IPS DF 6.9 (cell line): ENCODE measurements at regions not wholly inside any gene's neighbourhood (a gene's known extent, or its start where the extent isn't known, plus 50 kb on each side); places are given as distances from the start of the nearest gene placed in this dataset.

Source experiments
- DNase-seq: peaks from one replicate; pipeline ENCODE4 v3.0.0-alpha.2; 2013; ENCODE audit warnings: low read depth, low spot score
- H3K27ac ChIP-seq: one replicate; pipeline ENCODE4 v1.5.1; 2013; ENCODE audit warnings: low read length, control low read depth
- H3K27me3 ChIP-seq: 2 replicates; pipeline ENCODE4 v1.6.1; 2013; ENCODE audit warnings: mild to moderate bottlenecking, low read length; ENCODE audit not compliant: control insufficient read depth, insufficient read depth
- H3K36me3 ChIP-seq: 2 replicates; pipeline ENCODE4 v1.6.1; 2013; ENCODE audit warnings: low read length; ENCODE audit not compliant: control insufficient read depth, insufficient read depth
- H3K4me1 ChIP-seq: 2 replicates; pipeline ENCODE4 v1.6.1; 2013; ENCODE audit warnings: low read length; ENCODE audit not compliant: control insufficient read depth, insufficient read depth
- H3K4me3 ChIP-seq: 2 replicates; pipeline ENCODE4 v1.5.1; 2013; ENCODE audit warnings: mild to moderate bottlenecking, low read length
- H3K9me3 ChIP-seq: 2 replicates; pipeline ENCODE4 v1.6.1; 2013; ENCODE audit warnings: low read length, inconsistent platforms; ENCODE audit not compliant: control insufficient read depth, insufficient read depth
- WGBS: extraction: QIAGEN DNeasy Blood & Tissue Kit; methylation state at CpG from one replicate; pipeline ENCODE4 v1.1.7; 2013; ENCODE audit warnings: mixed read lengths, missing lambda C conversion rate; ENCODE audit not compliant: insufficient read length, insufficient coverage; 5-methylcytosine and 5-hydroxymethylcytosine counted together

- no peak for DNase-seq
- Histone ChIP-seq H3K27me3 (no peaks in the 10 kb centered on the region), H3K9me3 (no peaks in the 10 kb centered on the region), H3K27ac (no peak overlapping the region), H3K36me3 (no peaks in the 10 kb centered on the region), H3K4me3 (no peak overlapping the region), H3K4me1 (no peaks in the 10 kb centered on the region)
- WGBS, result no CpG with 5 or more reads among the region's 1 CpG
Observed at GRCh38 chr5:23316060-23316591, 191.3 kb upstream of the PRDM9 start.

DNA sequence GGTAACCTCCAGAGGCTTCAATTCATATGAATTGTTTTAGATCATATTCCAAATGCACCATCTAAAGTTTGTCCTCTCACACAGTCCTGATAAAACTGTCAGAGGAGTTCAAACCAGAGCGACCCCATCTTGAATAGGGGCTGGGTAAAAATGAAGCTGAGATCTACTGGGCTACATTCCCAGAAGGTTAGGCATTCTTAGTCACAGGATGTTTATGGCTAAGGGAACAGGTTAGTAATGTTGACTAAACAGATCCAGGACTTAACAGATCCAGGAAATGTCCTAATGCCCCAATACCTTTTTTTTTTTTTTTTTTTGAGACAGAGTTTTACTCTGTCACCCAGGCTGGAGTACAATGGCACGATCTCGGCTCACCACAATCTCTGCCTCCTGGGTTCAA is 192.6 kb upstream of the PRDM9 start:
- no peak for DNase-seq
- Histone ChIP-seq H3K4me1 (no peaks in the 10 kb centered on the region), H3K4me3 (no peak overlapping the region), H3K27me3 (no peaks in the 10 kb centered on the region), H3K36me3 (no peaks in the 10 kb centered on the region), H3K27ac (no peak overlapping the region), H3K9me3 (no peaks in the 10 kb centered on the region)
- no CpG with 5 or more reads among the region's 3 CpGs for WGBS

GRCh38 chr5:23305055-23305454 is 202.4 kb upstream of the PRDM9 start:
- WGBS, result no CpG with 5 or more reads among the region's 13 CpGs

GRCh38 chr5:23303836-23304235 is 203.6 kb upstream of the PRDM9 start:
- H3K9me3 ChIP-seq, result no peaks in the 10 kb centered on the region; the same call in 1 of the 2 replicates
- no peaks in the 10 kb centered on the region for H3K27me3 ChIP-seq
- H3K4me3 ChIP-seq, result no peak overlapping the region
- H3K4me1 ChIP-seq, result no peaks in the 10 kb centered on the region
- H3K27ac ChIP-seq, result no peak overlapping the region
- WGBS, result no CpG with 5 or more reads among the region's 18 CpGs
- no peak for DNase-seq
- no peaks in the 10 kb centered on the region for H3K36me3 ChIP-seq

More at GRCh38 chr5:23305055-23305454, 202.4 kb upstream of the PRDM9 start:
- H3K36me3 ChIP-seq, result no peaks in the 10 kb centered on the region
- no peaks in the 10 kb centered on the region for H3K27me3 ChIP-seq
- no peaks in the 10 kb centered on the region for H3K4me1 ChIP-seq
- H3K9me3 ChIP-seq, result no peaks in the 10 kb centered on the region; the same call in 1 of the 2 replicates
- no peak overlapping the region for H3K27ac ChIP-seq
- no peak for DNase-seq
- no peak overlapping the region for H3K4me3 ChIP-seq

- no peak overlapping the region for H3K4me3 ChIP-seq
- no peaks in the 10 kb centered on the region for H3K27me3 ChIP-seq
- H3K9me3 ChIP-seq, result no peaks in the 10 kb centered on the region; the same call in 1 of the 2 replicates
- no peaks in the 10 kb centered on the region for H3K36me3 ChIP-seq
- no peak for DNase-seq
- no peak overlapping the region for H3K27ac ChIP-seq
- no peaks in the 10 kb centered on the region for H3K4me1 ChIP-seq
- no CpG with 5 or more reads among the region's 6 CpGs for WGBS
Observed at GRCh38 chr5:23303435-23303834, 204.0 kb upstream of the PRDM9 start.

DNA sequence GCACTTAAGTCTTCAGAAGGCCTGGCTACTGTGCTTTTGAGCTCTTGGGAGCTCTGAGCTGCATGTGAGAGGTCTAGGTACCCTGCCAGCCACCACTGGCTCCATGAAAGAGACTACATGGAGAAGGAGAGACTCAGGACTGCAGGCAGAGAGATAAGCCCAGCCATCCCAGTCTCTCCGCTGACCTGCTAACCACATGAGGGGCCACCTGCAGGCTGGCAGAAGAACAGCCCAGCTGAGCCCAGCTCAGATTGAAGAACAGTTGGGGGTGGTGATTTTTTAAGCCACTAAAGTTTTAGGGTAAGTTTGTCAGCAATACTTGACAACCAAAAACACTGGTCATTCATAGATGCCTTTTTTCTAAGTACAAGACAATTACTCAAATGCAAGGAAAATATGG is 205.0 kb upstream of the PRDM9 start:
- Histone ChIP-seq H3K4me3 (no peak overlapping the region), H3K9me3 (no peaks in the 10 kb centered on the region; the same call in 1 of the 2 replicates), H3K27me3 (no peaks in the 10 kb centered on the region), H3K27ac (no peak overlapping the region), H3K36me3 (no peaks in the 10 kb centered on the region), H3K4me1 (no peaks in the 10 kb centered on the region)
- no CpG with 5 or more reads among the region's 1 CpG for WGBS
- no peak for DNase-seq

- H3K27ac ChIP-seq, result no peak overlapping the region
- no CpG with 5 or more reads among the region's 2 CpGs for WGBS
Observed at GRCh38 chr5:23289162-23289561, 218.2 kb upstream of the PRDM9 start.

GRCh38 chr5:23284656-23285055 is 222.8 kb upstream of the PRDM9 start:
- Histone ChIP-seq H3K9me3 (no peaks in the 10 kb centered on the region), H3K27ac (no peak overlapping the region), H3K4me3 (no peak overlapping the region), H3K27me3 (no peaks in the 10 kb centered on the region), H3K36me3 (no peaks in the 10 kb centered on the region), H3K4me1 (no peaks in the 10 kb centered on the region)
- DNase-seq, result no peak
- WGBS, result no CpG with 5 or more reads among the region's 2 CpGs

More at GRCh38 chr5:23289162-23289561, 218.2 kb upstream of the PRDM9 start:
- no peaks in the 10 kb centered on the region for H3K27me3 ChIP-seq
- no peak for DNase-seq
- H3K4me1 ChIP-seq, result no peaks in the 10 kb centered on the region
- H3K4me3 ChIP-seq, result no peak overlapping the region
- H3K36me3 ChIP-seq, result no peaks in the 10 kb centered on the region
- H3K9me3 ChIP-seq, result no peaks in the 10 kb centered on the region

DNA sequence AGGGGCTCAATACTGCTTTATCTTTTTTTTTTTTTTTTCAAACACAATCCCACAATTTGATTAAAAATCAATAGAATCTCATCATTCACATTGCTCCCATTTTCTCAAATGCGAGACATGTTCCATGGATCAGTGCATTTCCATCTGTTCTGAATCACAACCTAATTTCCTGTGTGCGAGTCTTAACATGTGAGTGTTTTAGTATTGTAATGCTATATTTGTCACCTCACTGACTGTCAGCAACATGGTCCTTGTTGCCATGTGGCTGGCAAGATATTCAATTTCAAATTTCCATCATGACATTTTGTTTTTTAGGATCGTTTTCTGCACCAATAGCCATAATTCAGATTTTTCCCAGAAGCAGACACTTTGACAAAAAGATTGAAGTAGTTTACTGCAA is 233.2 kb upstream of the PRDM9 start:
- Histone ChIP-seq H3K4me3 (no peak overlapping the region), H3K27me3 (no peaks in the 10 kb centered on the region), H3K4me1 (no peaks in the 10 kb centered on the region), H3K27ac (no peak overlapping the region), H3K36me3 (no peaks in the 10 kb centered on the region), H3K9me3 (no peaks in the 10 kb centered on the region)
- 100% methylated on average over 1 of the region's 3 CpGs for WGBS
- no peak for DNase-seq

- Histone ChIP-seq H3K9me3 (no peaks in the 10 kb centered on the region), H3K4me3 (no peak overlapping the region), H3K27ac (no peak overlapping the region), H3K27me3 (no peaks in the 10 kb centered on the region), H3K4me1 (no peaks in the 10 kb centered on the region), H3K36me3 (no peaks in the 10 kb centered on the region)
- WGBS, result no CpG with 5 or more reads among the region's 2 CpGs
- DNase-seq, result no peak
Observed at GRCh38 chr5:23269981-23270380, 237.4 kb upstream of the PRDM9 start.

GRCh38 chr5:23268136-23268535 is 239.3 kb upstream of the PRDM9 start:
- H3K27ac ChIP-seq, result no peak overlapping the region
- no peaks in the 10 kb centered on the region for H3K27me3 ChIP-seq
- H3K9me3 ChIP-seq, result no peaks in the 10 kb centered on the region
- H3K4me3 ChIP-seq, result no peak overlapping the region
- DNase-seq, result no peak
- no peaks in the 10 kb centered on the region for H3K4me1 ChIP-seq
- WGBS, result no CpG with 5 or more reads among the region's 10 CpGs
- no peaks in the 10 kb centered on the region for H3K36me3 ChIP-seq
